H1 (cell line): ENCODE measurements at regions not wholly inside any gene's neighbourhood (a gene's known extent, or its start where the extent isn't known, plus 50 kb on each side); places are given as distances from the start of the nearest gene placed in this dataset.

Experiments
- NANOG ChIP-seq: IDR thresholded peaks from 2 replicates; pipeline ENCODE4 v1.6.1; 2011; ENCODE audit warnings: low read length, low read depth, mild to moderate bottlenecking, inconsistent platforms; ENCODE audit not compliant: insufficient read depth, poor library complexity, severe bottlenecking
- RAD21 ChIP-seq, 2 experiments: IDR thresholded peaks in 1 of 2; conservative IDR thresholded peaks in 1 of 2; 2 replicates each; pipeline ENCODE4 v1.6.1; 2011; ENCODE audit warnings: low read depth in 2 of 2, low read length in 2 of 2, improper control_type of control experiment in 1 of 2, inconsistent platforms in 1 of 2, mild to moderate bottlenecking in 1 of 2, moderate library complexity in 1 of 2

DNA sequence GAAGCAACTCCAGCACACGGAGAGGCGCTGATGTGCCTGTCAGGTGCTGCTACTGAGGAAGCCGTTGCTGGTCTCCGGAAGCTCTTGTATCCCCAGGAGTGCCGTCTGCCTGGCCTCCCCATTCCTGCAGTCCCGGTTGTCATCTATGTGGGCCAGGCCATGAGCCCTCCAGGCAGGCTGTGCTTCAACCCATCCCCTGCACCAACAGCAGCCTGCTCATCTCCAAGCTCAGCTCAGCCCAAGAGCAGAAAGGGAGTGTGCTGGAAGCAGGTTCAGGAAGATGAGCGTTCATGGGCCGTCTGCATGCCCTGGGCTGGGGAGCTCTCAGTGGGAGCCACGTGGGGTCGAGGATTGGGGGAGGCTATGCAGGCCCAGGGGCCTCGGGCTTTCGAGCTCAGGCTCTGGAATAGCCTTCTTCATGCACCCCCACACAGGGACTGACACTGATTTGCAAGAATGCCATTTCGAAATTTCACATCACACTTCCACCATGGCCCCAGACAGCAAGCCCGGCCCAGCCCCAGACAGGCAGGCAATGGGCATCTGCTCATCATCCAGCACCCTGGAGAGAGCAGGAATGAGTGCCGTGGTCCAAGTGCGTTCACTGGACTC, 164.5 kb downstream of the KIF26A start (continued):
- TF ChIP-seq NANOG (no peak), RAD21 (IDR thresholded peaks at IDR 0.05 in 1 of 2, conservative IDR thresholded peaks at IDR 0.05 in 1 of 2; ENCODE audit: low read depth in 2 of 2, low read length in 2 of 2) (no peak)
